Liver (tissue), 8 donors: ENCODE measurements at regions not wholly inside any gene's neighbourhood (a gene's known extent, or its start where the extent isn't known, plus 50 kb on each side); places are given as distances from the start of the nearest gene placed in this dataset.

Experiments used
- DNase-seq: peaks from one replicate; pipeline ENCODE4 v3.0.0-alpha.2; 2017; ENCODE audit warnings: low spot score
- H3K27ac ChIP-seq, 2 donors: one replicate each; pipeline ENCODE4 v1.7.0; 2013; ENCODE audit warnings: inconsistent platforms in 2 of 2, low read length in 2 of 2, control low read depth in 1 of 2, low read depth in 1 of 2, mild to moderate bottlenecking in 1 of 2
- H3K27me3 ChIP-seq, 4 donors: one replicate each; pipeline versions ENCODE4 v1.6.1 to v1.7.0; 2013; ENCODE audit warnings: low read length in 3 of 4, inconsistent platforms in 1 of 4, mild to moderate bottlenecking in 1 of 4, moderate library complexity in 1 of 4; ENCODE audit not compliant: control insufficient read depth in 4 of 4, insufficient read depth in 4 of 4
- H3K36me3 ChIP-seq, 4 donors: one replicate each; pipeline versions ENCODE4 v1.6.1 to v1.7.0; 2013; ENCODE audit warnings: low read length in 3 of 4, mild to moderate bottlenecking in 3 of 4, low read depth in 1 of 4, moderate library complexity in 1 of 4; ENCODE audit not compliant: control insufficient read depth in 4 of 4, insufficient read depth in 3 of 4
- H3K4me1 ChIP-seq, 4 donors: one replicate each; pipeline versions ENCODE4 v1.6.1 to v1.7.0; 2013; ENCODE audit warnings: low read length in 3 of 4, mild to moderate bottlenecking in 3 of 4, moderate library complexity in 1 of 4; ENCODE audit not compliant: control insufficient read depth in 4 of 4, insufficient read depth in 4 of 4
- H3K4me3 ChIP-seq, 3 donors: one replicate each; pipeline versions ENCODE4 v1.6.1 to v1.7.0; 2013; ENCODE audit warnings: low read length in 3 of 3, control low read depth in 1 of 3, low read depth in 1 of 3, mild to moderate bottlenecking in 1 of 3
- H3K9ac ChIP-seq, 2 donors: one replicate each; pipeline ENCODE4 v1.7.0; 2013; ENCODE audit warnings: low read length in 2 of 2, mild to moderate bottlenecking in 2 of 2, moderate library complexity in 2 of 2, control low read depth in 1 of 2, low read depth in 1 of 2
- H3K9me3 ChIP-seq, 4 donors: one replicate each; pipeline versions ENCODE4 v1.6.1 to v1.7.0; 2013; ENCODE audit warnings: low read length in 3 of 4; ENCODE audit not compliant: control insufficient read depth in 4 of 4
- ATF3 ChIP-seq: IDR thresholded peaks from 2 replicates; pipeline ENCODE4 v1.6.1; 2016; ENCODE audit warnings: antibody characterized with exemption
- CTCF ChIP-seq: fragments of 150-350 bp; IDR thresholded peaks from 2 replicates; pipeline ENCODE4 v1.5.1; 2017; ENCODE audit warnings: improper control_type of control experiment, low read depth, low read length; ENCODE audit not compliant: missing input control
- EGR1 ChIP-seq, 2 donors: IDR thresholded peaks; 2 replicates each; pipeline ENCODE4 v1.6.1; 2016 to 2018; ENCODE audit warnings: antibody characterized with exemption in 2 of 2, low read depth in 2 of 2
- FOXA1 ChIP-seq: IDR thresholded peaks from 2 replicates; pipeline ENCODE4 v1.6.1; 2016; ENCODE audit warnings: antibody characterized with exemption
- FOXA2 ChIP-seq: IDR thresholded peaks from 2 replicates; pipeline ENCODE4 v1.6.1; 2016; ENCODE audit warnings: antibody characterized with exemption
- GABPA ChIP-seq, 2 donors: IDR thresholded peaks in 1 of 2; conservative IDR thresholded peaks in 1 of 2; 2 replicates each; pipeline ENCODE4 v1.6.1; 2016; ENCODE audit warnings: antibody characterized with exemption in 2 of 2, mild to moderate bottlenecking in 1 of 2, moderate library complexity in 1 of 2
- HNF4A ChIP-seq, 2 donors: conservative IDR thresholded peaks; 2 replicates each; pipeline ENCODE4 v1.6.1; 2016; ENCODE audit warnings: antibody characterized with exemption in 2 of 2, mild to moderate bottlenecking in 2 of 2
- HNF4G ChIP-seq: IDR thresholded peaks from 2 replicates; pipeline ENCODE4 v1.6.1; 2016; ENCODE audit warnings: antibody characterized with exemption
- JUND ChIP-seq, 2 donors: IDR thresholded peaks; 2 replicates each; pipeline ENCODE4 v1.6.1; 2016; ENCODE audit warnings: antibody characterized with exemption in 2 of 2
- MAX ChIP-seq: IDR thresholded peaks from 2 replicates; pipeline ENCODE4 v1.6.1; 2016; ENCODE audit warnings: antibody characterized with exemption
- NR2F2 ChIP-seq: IDR thresholded peaks from 2 replicates; pipeline ENCODE4 v1.6.1; 2016; ENCODE audit warnings: antibody characterized with exemption
- RAD21 ChIP-seq, 2 donors: IDR thresholded peaks; 2 replicates each; pipeline ENCODE4 v1.6.1; 2016; ENCODE audit warnings: antibody characterized with exemption in 2 of 2, mild to moderate bottlenecking in 2 of 2
- REST ChIP-seq: IDR thresholded peaks from 2 replicates; pipeline ENCODE4 v1.6.1; 2016; ENCODE audit warnings: antibody characterized with exemption, mild to moderate bottlenecking
- RXRA ChIP-seq, 2 donors: IDR thresholded peaks; 2 replicates each; pipeline ENCODE4 v1.6.1; 2017 to 2018; ENCODE audit warnings: antibody characterized with exemption in 2 of 2, mild to moderate bottlenecking in 1 of 2
- SP1 ChIP-seq: IDR thresholded peaks from 2 replicates; pipeline ENCODE4 v1.6.1; 2018; ENCODE audit warnings: antibody characterized with exemption, mild to moderate bottlenecking
- TAF1 ChIP-seq: conservative IDR thresholded peaks from 2 replicates; pipeline ENCODE4 v1.6.1; 2016; ENCODE audit warnings: antibody characterized with exemption, mild to moderate bottlenecking
- YY1 ChIP-seq: IDR thresholded peaks from 2 replicates; pipeline ENCODE4 v1.6.1; 2016; ENCODE audit warnings: antibody characterized with exemption, mild to moderate bottlenecking
- WGBS: extraction: QIAGEN DNeasy Blood & Tissue Kit; methylation state at CpG from one replicate; pipeline ENCODE4 v1.1.7; 2013; 5-methylcytosine and 5-hydroxymethylcytosine counted together
- donor health status: healthy.
- donor health status: healthy.
- donor health status: healthy.
- donor health status: healthy.
- donor health status: healthy.

- Histone ChIP-seq H3K27ac (no peak overlapping the region), H3K4me3 (no peak overlapping the region), H3K36me3 (no peaks in the 10 kb centered on the region), H3K9ac (no peak overlapping the region), H3K27me3 (no peaks in the 10 kb centered on the region), H3K9me3 (no peaks in the 10 kb centered on the region), H3K4me1 (no peaks in the 10 kb centered on the region)
- TF ChIP-seq FOXA1 (no peak), HNF4G (no peak), ATF3 (no peak), REST (no peak), GABPA (IDR thresholded peaks at IDR 0.05 in 1 of 2, conservative IDR thresholded peaks at IDR 0.05 in 1 of 2) (no peak), EGR1 (IDR thresholded peaks at IDR 0.05; ENCODE audit: low read depth in 2 of 2) (no peak), CTCF (no peak), JUND (IDR thresholded peaks at IDR 0.05) (no peak), RXRA (IDR thresholded peaks at IDR 0.05) (no peak), HNF4A (conservative IDR thresholded peaks at IDR 0.05) (no peak), MAX (no peak), SP1 (no peak), RAD21 (IDR thresholded peaks at IDR 0.05) (no peak), NR2F2 (no peak)
- DNase-seq: no peak
- WGBS: 87% methylated on average over 3 of the region's 3 CpGs
Measured at GRCh38 chr5:89127191-89127590, 244.2 kb upstream of the MEF2C start.

GRCh38 chr5:89125372-89125771 is 242.4 kb upstream of the MEF2C start:
- H3K36me3 ChIP-seq: no peaks in the 10 kb centered on the region
- WGBS: 95% methylated on average over 2 of the region's 2 CpGs
- TF ChIP-seq NR2F2: no peak
- no peak for TF ChIP-seq SP1
- no peak for TF ChIP-seq YY1
- TF ChIP-seq FOXA2: no peak
- no peak for TF ChIP-seq EGR1 (IDR thresholded peaks at IDR 0.05; ENCODE audit: low read depth in 2 of 2)
- no peak for TF ChIP-seq MAX
- no peak for TF ChIP-seq TAF1
- no peak for TF ChIP-seq RAD21 (IDR thresholded peaks at IDR 0.05)
- TF ChIP-seq CTCF: no peak
- TF ChIP-seq JUND (IDR thresholded peaks at IDR 0.05): no peak
- no peak overlapping the region for H3K4me3 ChIP-seq
- H3K9ac ChIP-seq: no peak overlapping the region
- no peak overlapping the region for H3K27ac ChIP-seq
- H3K4me1 ChIP-seq: no peaks in the 10 kb centered on the region
- no peaks in the 10 kb centered on the region for H3K9me3 ChIP-seq
- H3K27me3 ChIP-seq: no peaks in the 10 kb centered on the region
- DNase-seq: no peak
